ENCODE measurements at regions not wholly inside any gene's neighbourhood (a gene's known extent, or its start where the extent isn't known, plus 50 kb on each side); places are given as distances from the start of the nearest gene placed in this dataset.

GRCh38 chr6:131488780-131489179 is 84.2 kb upstream of the ARG1 start:
- TF ChIP-seq EP300 (IDR thresholded peaks at IDR 0.05) (no peak), CTCF (IDR thresholded peaks at IDR 0.05) (no peak), POLR2A (IDR thresholded peaks at IDR 0.05) (no peak)

All from sigmoid colon (tissue), 4 donors.